IMR-90 (cell line): ENCODE measurements at regions not wholly inside any gene's neighbourhood (a gene's known extent, or its start where the extent isn't known, plus 50 kb on each side); places are given as distances from the start of the nearest gene placed in this dataset.

ENCODE experiments used
- ATAC-seq: fragments of 200-7000 bp; cut with Tn5 transposase; 2 replicates; pipeline ENCODE4 v1.9.1; 2020; ENCODE audit warnings: low read depth, mild to moderate bottlenecking, moderate library complexity
- BruUV-seq: library from RNA; stranded (reverse); fragments of 400-500 nt; replicated peaks from 2 replicates; lab custom pipeline; 2021; lab: Mats Ljungman, UMichigan
- CTCF ChIA-PET: fragments of 300-600 bp; formaldehyde crosslinking; extraction: SDS; loops from one replicate; lab custom pipeline; 2021; ENCODE audit warnings: antibody characterized with exemption; lab: Yijun Ruan, JAX
- POLR2A ChIA-PET: fragments of 300-600 bp; sonication (Branson Sonifier 250); formaldehyde crosslinking; loops from one replicate; lab custom pipeline; 2022; ENCODE audit warnings: antibody characterized with exemption; ENCODE audit not compliant: unreplicated experiment; lab: Charles Lee
- DNase-seq: peaks from one replicate; pipeline ENCODE4 v3.0.0; 2013
- H2AFZ ChIP-seq: replicated peaks from 2 replicates; pipeline ENCODE3; 2013; ENCODE audit warnings: low read length, mild to moderate bottlenecking; ENCODE audit not compliant: poor library complexity
- H2AK5ac ChIP-seq: 2 replicates; pipeline ENCODE4 v1.6.1; 2013; ENCODE audit warnings: low read depth, low read length, inconsistent platforms
- H2AK9ac ChIP-seq: replicated peaks from 2 replicates; pipeline ENCODE3; 2013; ENCODE audit warnings: mild to moderate bottlenecking, low read depth, low read length, moderate library complexity; ENCODE audit not compliant: poor library complexity
- H2BK120ac ChIP-seq: 2 replicates; pipeline ENCODE4 v1.6.1; 2013; ENCODE audit warnings: low read depth, low read length, inconsistent platforms
- H2BK15ac ChIP-seq: 3 replicates; pipeline ENCODE4 v1.6.1; 2013; ENCODE audit warnings: low read depth, low read length, inconsistent platforms
- H2BK20ac ChIP-seq: 2 replicates; pipeline ENCODE4 v1.6.1; 2013; ENCODE audit warnings: low read depth, mild to moderate bottlenecking, inconsistent platforms, low read length, moderate library complexity
- H2BK5ac ChIP-seq: 2 replicates; pipeline ENCODE4 v1.6.1; 2013; ENCODE audit warnings: mild to moderate bottlenecking, low read depth, low read length, inconsistent platforms; ENCODE audit not compliant: poor library complexity, severe bottlenecking
- H3K14ac ChIP-seq: replicated peaks from 2 replicates; pipeline ENCODE4 v1.6.1; 2013; ENCODE audit warnings: low read depth, low read length, inconsistent platforms
- H3K18ac ChIP-seq: 2 replicates; pipeline ENCODE4 v1.6.1; 2013; ENCODE audit warnings: low read depth, low read length, control low read depth
- H3K23ac ChIP-seq: 2 replicates; pipeline ENCODE4 v1.6.1; 2013; ENCODE audit warnings: low read depth, low read length, inconsistent platforms
- H3K27ac ChIP-seq: 2 replicates; pipeline ENCODE4 v1.5.1; 2013; ENCODE audit warnings: mild to moderate bottlenecking, control low read depth, low read length; ENCODE audit not compliant: insufficient read depth
- H3K27me3 ChIP-seq: 2 replicates; pipeline ENCODE4 v1.6.1; 2013; ENCODE audit warnings: low read length; ENCODE audit not compliant: control insufficient read depth, insufficient read depth
- H3K36me3 ChIP-seq: 2 replicates; pipeline ENCODE4 v1.6.1; 2013; ENCODE audit warnings: low read length, mixed read lengths; ENCODE audit not compliant: control insufficient read depth, insufficient read depth
- H3K4ac ChIP-seq: 2 replicates; pipeline ENCODE4 v1.6.1; 2013; ENCODE audit warnings: low read depth, low read length, inconsistent platforms
- H3K4me1 ChIP-seq: 2 replicates; pipeline ENCODE4 v1.6.1; 2013; ENCODE audit warnings: low read length, mixed read lengths; ENCODE audit not compliant: control insufficient read depth, insufficient read depth
- H3K4me2 ChIP-seq: 2 replicates; pipeline ENCODE4 v1.6.1; 2013; ENCODE audit warnings: low read depth, mild to moderate bottlenecking, control low read depth, low read length, moderate library complexity
- H3K4me3 ChIP-seq: 2 replicates; pipeline ENCODE4 v1.5.1; 2013; ENCODE audit warnings: low read depth, mild to moderate bottlenecking, control low read depth, low read length, moderate library complexity; ENCODE audit not compliant: insufficient read depth
- H3K56ac ChIP-seq: 2 replicates; pipeline ENCODE4 v1.6.1; 2013; ENCODE audit warnings: low read length, inconsistent platforms; ENCODE audit not compliant: insufficient read depth; ENCODE audit errors: extremely low read depth
- H3K79me1 ChIP-seq, 2 experiments: 2 replicates each; pipeline ENCODE4 v1.6.1; 2013; ENCODE audit warnings: low read length in 2 of 2, inconsistent platforms in 1 of 2, low read depth in 1 of 2
- H3K9ac ChIP-seq: 2 replicates; pipeline ENCODE4 v1.6.1; 2013; ENCODE audit warnings: low read depth, low read length, control low read depth
- H3K9me1 ChIP-seq: 2 replicates; pipeline ENCODE4 v1.6.1; 2013; ENCODE audit warnings: low read length, inconsistent platforms; ENCODE audit not compliant: insufficient read depth
- H3K9me3 ChIP-seq: 2 replicates; pipeline ENCODE4 v1.6.1; 2013; ENCODE audit warnings: low read length; ENCODE audit not compliant: control insufficient read depth, insufficient read depth
- H4K20me1 ChIP-seq: 2 replicates; pipeline ENCODE4 v1.6.1; 2013; ENCODE audit warnings: low read length, inconsistent platforms; ENCODE audit not compliant: insufficient read depth
- H4K5ac ChIP-seq: 2 replicates; pipeline ENCODE4 v1.6.1; 2013; ENCODE audit warnings: mild to moderate bottlenecking, low read depth, low read length, control low read depth
- H4K8ac ChIP-seq, 2 experiments: 2 replicates each; pipeline ENCODE4 v1.6.1; 2013; ENCODE audit warnings: low read depth in 2 of 2, low read length in 2 of 2, control low read depth in 1 of 2, inconsistent platforms in 1 of 2
- H4K91ac ChIP-seq: 2 replicates; pipeline ENCODE4 v1.6.1; 2013; ENCODE audit warnings: low read depth, low read length, inconsistent platforms; ENCODE audit not compliant: insufficient read depth
- BHLHE40 ChIP-seq: fragments of 150-350 bp; IDR thresholded peaks from 2 replicates; pipeline ENCODE4 v1.6.1; 2016; ENCODE audit warnings: mild to moderate bottlenecking, low read depth, low read length
- CHD1 ChIP-seq: IDR thresholded peaks from 2 replicates; pipeline ENCODE4 v1.6.1; 2012; ENCODE audit warnings: low read depth, low read length, improper control_type of control experiment
- MXI1 ChIP-seq: IDR thresholded peaks from 2 replicates; pipeline ENCODE4 v1.6.1; 2012; ENCODE audit warnings: low read depth, mild to moderate bottlenecking, low read length, moderate library complexity, borderline replicate concordance
- NFE2L2 ChIP-seq: fragments of 150-350 bp; IDR thresholded peaks from 2 replicates; pipeline ENCODE4 v1.6.1; 2016; ENCODE audit warnings: low read depth, mild to moderate bottlenecking, low read length
- POLR2A ChIP-seq: IDR thresholded peaks from 2 replicates; pipeline ENCODE4 v1.6.1; 2012; ENCODE audit warnings: mild to moderate bottlenecking, low read depth, low read length
- RAD21 ChIP-seq: IDR thresholded peaks from 2 replicates; pipeline ENCODE4 v1.6.1; 2012; ENCODE audit warnings: low read length, improper control_type of control experiment
- RCOR1 ChIP-seq: IDR thresholded peaks from 2 replicates; pipeline ENCODE4 v1.6.1; 2012; ENCODE audit warnings: mild to moderate bottlenecking, low read length, improper control_type of control experiment; ENCODE audit not compliant: insufficient replicate concordance
- WGBS, 2 experiments: methylation state at CpG; one replicate each; pipeline versions ENCODE4 v1.1.5 to v1.1.7; 2013; ENCODE audit warnings: missing lambda C conversion rate in 2 of 2; ENCODE audit not compliant: insufficient read length in 1 of 2; ENCODE audit errors: extremely low coverage in 2 of 2; 5-methylcytosine and 5-hydroxymethylcytosine counted together
- dilution Hi-C: fragments of 300-500 bp; cut with HindIII; formaldehyde crosslinking; loops from one replicate; pipeline ENCODE4 v1.14.3; 2018; ENCODE audit warnings: low sequenced_read_pairs; ENCODE audit not compliant: unreplicated experiment
- in situ Hi-C: fragments of 300-500 bp; cut with MboI; formaldehyde crosslinking; loops from 3 replicates; pipeline ENCODE4 v1.14.3; 2019; ENCODE audit warnings: low sequenced_read_pairs, inconsistent platforms, mixed read lengths
- intact Hi-C: fragments of 100-400 bp; cut with micrococcal nuclease; formaldehyde crosslinking; loops from 2 replicates; pipeline ENCODE4 v1.10.0; 2022
- TF ChIP-seq, protein P1 (sequence below): fragments of 150-350 bp; IDR thresholded peaks from 2 replicates; pipeline ENCODE4 v1.6.1; 2016; ENCODE audit warnings: low read depth, mild to moderate bottlenecking, low read length, moderate library complexity, borderline replicate concordance
- TF ChIP-seq, protein P2 (sequence below): conservative IDR thresholded peaks from 2 replicates; pipeline ENCODE4 v1.5.1; 2012; ENCODE audit warnings: mild to moderate bottlenecking, low read depth, low read length, improper control_type of control experiment

DNA sequence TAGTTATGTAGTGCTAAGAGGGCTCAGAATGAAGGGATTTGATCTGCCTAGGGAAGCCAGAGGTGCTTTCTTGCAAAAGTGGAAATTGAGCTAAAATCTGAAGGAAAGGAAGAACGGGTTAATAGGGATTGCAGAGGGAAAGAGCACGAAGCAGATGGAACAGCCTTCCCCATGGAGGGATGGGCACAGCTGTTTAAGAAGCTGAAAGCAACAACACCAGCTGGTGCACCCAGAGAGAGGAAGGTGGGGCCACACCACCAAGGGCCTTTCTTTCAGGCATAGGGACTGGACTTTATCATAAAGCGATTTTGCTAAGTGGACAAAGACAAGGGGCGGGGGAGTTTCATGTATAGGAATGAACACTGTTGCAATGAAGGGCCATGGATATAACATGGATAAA, 65.8 kb upstream of the SNRPB2 start:
- no peaks in the 10 kb centered on the region for H3K36me3 ChIP-seq
- no TSS peak for BruUV-seq
- ChIA-PET POLR2A (no interaction called here), CTCF (no interaction called here)
- H4K91ac ChIP-seq, result no peak overlapping the region
- ATAC-seq (no peak), DNase-seq (no peak)
- no peak overlapping the region for H4K8ac ChIP-seq
- H3K14ac ChIP-seq, result no peak overlapping the region
- H3K79me1 ChIP-seq, result no peaks in the 10 kb centered on the region
- no peaks in the 10 kb centered on the region for H3K9me3 ChIP-seq
- H4K5ac ChIP-seq, result no peak overlapping the region
- intact Hi-C loops (no loop called here), in situ Hi-C loops (no loop called here), dilution Hi-C loops (no loop called here)
- no peak overlapping the region for H3K4me3 ChIP-seq
- H3K4me1 ChIP-seq, result no peaks in the 10 kb centered on the region
- TF ChIP-seq CHD1 (no peak), RAD21 (no peak), POLR2A (no peak), RCOR1 (no peak), BHLHE40 (no peak), MXI1 (no peak), NFE2L2 (no peak)
- TF ChIP-seq, protein P1, sequence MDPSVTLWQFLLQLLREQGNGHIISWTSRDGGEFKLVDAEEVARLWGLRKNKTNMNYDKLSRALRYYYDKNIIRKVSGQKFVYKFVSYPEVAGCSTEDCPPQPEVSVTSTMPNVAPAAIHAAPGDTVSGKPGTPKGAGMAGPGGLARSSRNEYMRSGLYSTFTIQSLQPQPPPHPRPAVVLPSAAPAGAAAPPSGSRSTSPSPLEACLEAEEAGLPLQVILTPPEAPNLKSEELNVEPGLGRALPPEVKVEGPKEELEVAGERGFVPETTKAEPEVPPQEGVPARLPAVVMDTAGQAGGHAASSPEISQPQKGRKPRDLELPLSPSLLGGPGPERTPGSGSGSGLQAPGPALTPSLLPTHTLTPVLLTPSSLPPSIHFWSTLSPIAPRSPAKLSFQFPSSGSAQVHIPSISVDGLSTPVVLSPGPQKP, result no peak
- TF ChIP-seq, protein P2, sequence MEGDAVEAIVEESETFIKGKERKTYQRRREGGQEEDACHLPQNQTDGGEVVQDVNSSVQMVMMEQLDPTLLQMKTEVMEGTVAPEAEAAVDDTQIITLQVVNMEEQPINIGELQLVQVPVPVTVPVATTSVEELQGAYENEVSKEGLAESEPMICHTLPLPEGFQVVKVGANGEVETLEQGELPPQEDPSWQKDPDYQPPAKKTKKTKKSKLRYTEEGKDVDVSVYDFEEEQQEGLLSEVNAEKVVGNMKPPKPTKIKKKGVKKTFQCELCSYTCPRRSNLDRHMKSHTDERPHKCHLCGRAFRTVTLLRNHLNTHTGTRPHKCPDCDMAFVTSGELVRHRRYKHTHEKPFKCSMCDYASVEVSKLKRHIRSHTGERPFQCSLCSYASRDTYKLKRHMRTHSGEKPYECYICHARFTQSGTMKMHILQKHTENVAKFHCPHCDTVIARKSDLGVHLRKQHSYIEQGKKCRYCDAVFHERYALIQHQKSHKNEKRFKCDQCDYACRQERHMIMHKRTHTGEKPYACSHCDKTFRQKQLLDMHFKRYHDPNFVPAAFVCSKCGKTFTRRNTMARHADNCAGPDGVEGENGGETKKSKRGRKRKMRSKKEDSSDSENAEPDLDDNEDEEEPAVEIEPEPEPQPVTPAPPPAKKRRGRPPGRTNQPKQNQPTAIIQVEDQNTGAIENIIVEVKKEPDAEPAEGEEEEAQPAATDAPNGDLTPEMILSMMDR, result no peak
- H2BK15ac ChIP-seq, result no peak overlapping the region
- H4K20me1 ChIP-seq, result no peaks in the 10 kb centered on the region
- H3K18ac ChIP-seq, result no peak overlapping the region
- H3K9me1 ChIP-seq, result no peaks in the 10 kb centered on the region
- H3K56ac ChIP-seq, result no peak overlapping the region
- no peaks in the 10 kb centered on the region for H3K27me3 ChIP-seq
- no peak overlapping the region for H2AK5ac ChIP-seq
- no peak overlapping the region for H2AK9ac ChIP-seq
- no peak overlapping the region for H3K9ac ChIP-seq
- WGBS, 2 experiments, result 40% methylated on average over 1 of the region's 4 CpGs; no CpG with 5 or more reads in 1 of the 2 experiments
- no peak overlapping the region for H2BK120ac ChIP-seq
- no peak overlapping the region for H2BK20ac ChIP-seq
- H3K27ac ChIP-seq, result no peak overlapping the region
- no peak overlapping the region for H3K23ac ChIP-seq
- H2AFZ ChIP-seq, result no peak overlapping the region
- no peak overlapping the region for H3K4me2 ChIP-seq
- no peak overlapping the region for H2BK5ac ChIP-seq
- no peak overlapping the region for H3K4ac ChIP-seq
